HG03175 (cell line): ENCODE measurements at regions not wholly inside any gene's neighbourhood (a gene's known extent, or its start where the extent isn't known, plus 50 kb on each side); places are given as distances from the start of the nearest gene placed in this dataset.

Experiments used
- ATAC-seq: cut with Tn5 transposase; IDR thresholded peaks from one replicate; pipeline ENCODE4 v1.9.1; 2021; ENCODE audit warnings: mild to moderate bottlenecking, moderate library complexity; ENCODE audit not compliant: unreplicated experiment

GRCh38 chr21:16533692-16534407 is 804.1 kb downstream of the USP25 start:
- ATAC-seq, result no peak

- no peak for ATAC-seq
Measured at GRCh38 chr21:16534408-16535101, 804.8 kb downstream of the USP25 start.

- no peak for ATAC-seq
Measured at GRCh38 chr21:16535102-16535422, 805.3 kb downstream of the USP25 start.

GRCh38 chr21:16535626-16536025 is 805.8 kb downstream of the USP25 start:
- ATAC-seq, result no peak

- no peak for ATAC-seq
Measured at GRCh38 chr21:16536140-16536539, 806.4 kb downstream of the USP25 start.

- no peak for ATAC-seq
Measured at GRCh38 chr21:16536643-16537434, 807.1 kb downstream of the USP25 start.

- ATAC-seq, result no peak
Measured at GRCh38 chr21:16537501-16537900, 807.7 kb downstream of the USP25 start.

GRCh38 chr21:16538405-16538804 is 808.6 kb downstream of the USP25 start:
- no peak for ATAC-seq

GRCh38 chr21:16538936-16539440 is 809.2 kb downstream of the USP25 start:
- ATAC-seq, result no peak

- no peak for ATAC-seq
Measured at GRCh38 chr21:16540966-16541727, 811.4 kb downstream of the USP25 start.

- ATAC-seq, result no peak
Measured at GRCh38 chr21:16550118-16550517, 820.3 kb downstream of the USP25 start.

GRCh38 chr21:16550917-16551741 is 821.3 kb downstream of the USP25 start:
- no peak for ATAC-seq

GRCh38 chr21:16552880-16553279 is 823.1 kb downstream of the USP25 start:
- no peak for ATAC-seq

GRCh38 chr21:16554503-16554902 is 824.7 kb downstream of the USP25 start:
- ATAC-seq, result no peak

- ATAC-seq, result no peak
Measured at GRCh38 chr21:16563116-16563515, 833.3 kb downstream of the USP25 start.

GRCh38 chr21:16563795-16564194 is 834.0 kb downstream of the USP25 start:
- no peak for ATAC-seq

GRCh38 chr21:16568244-16568643 is 838.5 kb downstream of the USP25 start:
- no peak for ATAC-seq

GRCh38 chr21:16568661-16569060 is 838.9 kb downstream of the USP25 start:
- no peak for ATAC-seq

- ATAC-seq, result no peak
Measured at GRCh38 chr21:16569679-16570078, 839.9 kb downstream of the USP25 start.

GRCh38 chr21:16570171-16570570 is 840.4 kb downstream of the USP25 start:
- no peak for ATAC-seq
